Activated CD8-positive, alpha-beta memory T cell treated with anti-CD3 and anti-CD28 coated beads, Interleukin-2, amount 50 U/mL, for 48 hours (primary cell): ENCODE measurements at regions not wholly inside any gene's neighbourhood (a gene's known extent, or its start where the extent isn't known, plus 50 kb on each side); places are given as distances from the start of the nearest gene placed in this dataset.

Source experiments
- DNase-seq: peaks from one replicate; pipeline ENCODE4 v3.0.0-alpha.2; 2020

GRCh38 chr15:29490747-29491471, 221.3 kb upstream of the NSMCE3 start:
- no peak for DNase-seq

GRCh38 chr15:29480949-29481348, 211.3 kb upstream of the NSMCE3 start:
- no peak for DNase-seq

GRCh38 chr15:29480278-29480677, 210.7 kb upstream of the NSMCE3 start:
- DNase-seq: no peak

GRCh38 chr15:29477256-29477655, 207.6 kb upstream of the NSMCE3 start:
- DNase-seq: no peak

- no peak for DNase-seq
These were observed 207.0 kb upstream of the NSMCE3 start for GRCh38 chr15:29476503-29477080.

GRCh38 chr15:29475096-29475495, 205.5 kb upstream of the NSMCE3 start:
- no peak for DNase-seq

- DNase-seq: no peak
These were observed 204.0 kb upstream of the NSMCE3 start for GRCh38 chr15:29473621-29474105.

- no peak for DNase-seq
These were observed 203.4 kb upstream of the NSMCE3 start for GRCh38 chr15:29472901-29473445.

- no peak for DNase-seq
These were observed 202.1 kb upstream of the NSMCE3 start for GRCh38 chr15:29471757-29472156.

GRCh38 chr15:29471306-29471705, 201.7 kb upstream of the NSMCE3 start:
- no peak for DNase-seq

- no peak for DNase-seq
These were observed 201.2 kb upstream of the NSMCE3 start for GRCh38 chr15:29470794-29471193.

- DNase-seq: no peak
These were observed 200.7 kb upstream of the NSMCE3 start for GRCh38 chr15:29470311-29470710.

GRCh38 chr15:29468899-29469298, 199.3 kb upstream of the NSMCE3 start:
- DNase-seq: no peak

- DNase-seq: no peak
These were observed 197.5 kb upstream of the NSMCE3 start for GRCh38 chr15:29467091-29467490.

GRCh38 chr15:29466292-29466691, 196.7 kb upstream of the NSMCE3 start:
- DNase-seq: no peak

GRCh38 chr15:29465816-29466215, 196.2 kb upstream of the NSMCE3 start:
- DNase-seq: no peak

- DNase-seq: no peak
These were observed 195.6 kb upstream of the NSMCE3 start for GRCh38 chr15:29465196-29465595.

GRCh38 chr15:29461877-29462276, 192.3 kb upstream of the NSMCE3 start:
- no peak for DNase-seq

- no peak for DNase-seq
These were observed 188.7 kb upstream of the NSMCE3 start for GRCh38 chr15:29458361-29458760.

GRCh38 chr15:29457729-29458128, 188.1 kb upstream of the NSMCE3 start:
- DNase-seq: no peak

GRCh38 chr15:29456964-29457363, 187.3 kb upstream of the NSMCE3 start:
- no peak for DNase-seq

- DNase-seq: no peak
These were observed 186.6 kb upstream of the NSMCE3 start for GRCh38 chr15:29456255-29456654.

- DNase-seq: no peak
These were observed 185.9 kb upstream of the NSMCE3 start for GRCh38 chr15:29455530-29455929.

GRCh38 chr15:29455055-29455454, 185.4 kb upstream of the NSMCE3 start:
- DNase-seq: no peak
